A673 (cell line): ENCODE measurements at regions not wholly inside any gene's neighbourhood (a gene's known extent, or its start where the extent isn't known, plus 50 kb on each side); places are given as distances from the start of the nearest gene placed in this dataset.

Source experiments
- CTCF ChIP-seq: fragments of 300-800, 200-600 bp; sonication (generic); conservative IDR thresholded peaks from 2 replicates; pipeline ENCODE4 v1.5.1; 2017; ENCODE audit warnings: low read depth, mild to moderate bottlenecking, antibody characterized with exemption, low read length, moderate library complexity, mixed read lengths
- EZH2 ChIP-seq: fragments of 200-600 bp; sonication (generic); IDR thresholded peaks from 2 replicates; pipeline ENCODE4 v1.6.1; 2017; ENCODE audit warnings: borderline replicate concordance, low read depth, mild to moderate bottlenecking, mixed read lengths, antibody characterized with exemption, low read length; ENCODE audit not compliant: poor library complexity, severe bottlenecking

GRCh38 chr9:7228726-7229125, 471.0 kb downstream of the KDM4C start:
- TF ChIP-seq CTCF (no peak), EZH2 (no peak)
